NB4 (cell line): ENCODE measurements at regions not wholly inside any gene's neighbourhood (a gene's known extent, or its start where the extent isn't known, plus 50 kb on each side); places are given as distances from the start of the nearest gene placed in this dataset.

Experiments
- POLR2A ChIP-seq: IDR thresholded peaks from 2 replicates; pipeline ENCODE4 v1.6.1; 2011; ENCODE audit warnings: mild to moderate bottlenecking; ENCODE audit not compliant: insufficient read length; ENCODE audit errors: extremely low read depth
- TF ChIP-seq, protein P1 (sequence below): IDR thresholded peaks from one replicate; pipeline ENCODE4 v1.5.1; 2012; ENCODE audit warnings: low read depth, low read length

GRCh38 chr4:188434643-188435042, 295.4 kb downstream of the TRIML1 start:
- TF ChIP-seq, protein P1, sequence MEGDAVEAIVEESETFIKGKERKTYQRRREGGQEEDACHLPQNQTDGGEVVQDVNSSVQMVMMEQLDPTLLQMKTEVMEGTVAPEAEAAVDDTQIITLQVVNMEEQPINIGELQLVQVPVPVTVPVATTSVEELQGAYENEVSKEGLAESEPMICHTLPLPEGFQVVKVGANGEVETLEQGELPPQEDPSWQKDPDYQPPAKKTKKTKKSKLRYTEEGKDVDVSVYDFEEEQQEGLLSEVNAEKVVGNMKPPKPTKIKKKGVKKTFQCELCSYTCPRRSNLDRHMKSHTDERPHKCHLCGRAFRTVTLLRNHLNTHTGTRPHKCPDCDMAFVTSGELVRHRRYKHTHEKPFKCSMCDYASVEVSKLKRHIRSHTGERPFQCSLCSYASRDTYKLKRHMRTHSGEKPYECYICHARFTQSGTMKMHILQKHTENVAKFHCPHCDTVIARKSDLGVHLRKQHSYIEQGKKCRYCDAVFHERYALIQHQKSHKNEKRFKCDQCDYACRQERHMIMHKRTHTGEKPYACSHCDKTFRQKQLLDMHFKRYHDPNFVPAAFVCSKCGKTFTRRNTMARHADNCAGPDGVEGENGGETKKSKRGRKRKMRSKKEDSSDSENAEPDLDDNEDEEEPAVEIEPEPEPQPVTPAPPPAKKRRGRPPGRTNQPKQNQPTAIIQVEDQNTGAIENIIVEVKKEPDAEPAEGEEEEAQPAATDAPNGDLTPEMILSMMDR = no peak
- TF ChIP-seq POLR2A = no peak
